OCI-LY1 (cell line): ENCODE measurements at regions not wholly inside any gene's neighbourhood (a gene's known extent, or its start where the extent isn't known, plus 50 kb on each side); places are given as distances from the start of the nearest gene placed in this dataset.

Source experiments
- H2AFZ ChIP-seq: fragments of 200-600 bp; sonication (generic), shearing (Covaris generic); 2 replicates; pipeline ENCODE4 v1.6.0; 2014; ENCODE audit warnings: antibody characterized with exemption, mild to moderate bottlenecking, low read length
- H3F3A ChIP-seq: fragments of 200-600 bp; sonication (generic), shearing (Covaris generic); 2 replicates; pipeline ENCODE4 v1.6.0; 2014; ENCODE audit warnings: mild to moderate bottlenecking, antibody characterized with exemption, low read length, moderate library complexity; ENCODE audit not compliant: insufficient read depth
- H3K27ac ChIP-seq: fragments of 200-600 bp; sonication (generic); 2 replicates; pipeline ENCODE4 v1.5.1; 2014; ENCODE audit warnings: low read length, mixed run types, mild to moderate bottlenecking, low read depth; ENCODE audit not compliant: poor library complexity, severe bottlenecking
- H3K27me3 ChIP-seq: fragments of 200-600 bp; sonication (generic); 2 replicates; pipeline ENCODE4 v1.6.0; 2014; ENCODE audit warnings: antibody characterized with exemption, mild to moderate bottlenecking, low read length, moderate library complexity; ENCODE audit not compliant: insufficient read depth
- H3K36me3 ChIP-seq: fragments of 200-600 bp; sonication (generic); 2 replicates; pipeline ENCODE4 v1.6.1; 2014; ENCODE audit warnings: mild to moderate bottlenecking, antibody characterized with exemption, low read length, moderate library complexity, mixed read lengths; ENCODE audit not compliant: insufficient read depth
- H3K4me1 ChIP-seq: fragments of 200-600 bp; sonication (generic); 2 replicates; pipeline ENCODE4 v1.5.1; 2014; ENCODE audit warnings: mild to moderate bottlenecking, low read length, moderate library complexity; ENCODE audit not compliant: insufficient read depth, severe bottlenecking
- H3K4me2 ChIP-seq: fragments of 200-600 bp; sonication (generic), shearing (Covaris generic); 2 replicates; pipeline ENCODE4 v1.6.1; 2014; ENCODE audit warnings: low read length
- H3K4me3 ChIP-seq: fragments of 200-600 bp; sonication (generic); 2 replicates; pipeline ENCODE4 v1.5.1; 2014; ENCODE audit warnings: low read length, low read depth, mild to moderate bottlenecking, mixed read lengths; ENCODE audit not compliant: poor library complexity, severe bottlenecking
- H3K79me2 ChIP-seq: fragments of 200-600 bp; shearing (Covaris generic); 2 replicates; pipeline ENCODE4 v1.6.1; 2016; ENCODE audit warnings: mixed run types, low read length, mixed read lengths; ENCODE audit not compliant: insufficient read depth
- H3K9ac ChIP-seq: fragments of 200-600 bp; sonication (generic), shearing (Covaris generic); 2 replicates; pipeline ENCODE4 v1.6.1; 2014; ENCODE audit warnings: mild to moderate bottlenecking, low read length, mixed read lengths
- H3K9me2 ChIP-seq: fragments of 200-600 bp; sonication (generic), shearing (Covaris generic); 2 replicates; pipeline ENCODE4 v1.6.1; 2014; ENCODE audit warnings: low read depth, mild to moderate bottlenecking, low read length, mixed read lengths
- H3K9me3 ChIP-seq: fragments of 200-600 bp; shearing (Covaris generic); 2 replicates; pipeline ENCODE4 v1.6.1; 2014; ENCODE audit warnings: low read length, mixed read lengths
- H4K20me1 ChIP-seq: fragments of 200-600 bp; sonication (generic), shearing (Covaris generic); 2 replicates; pipeline ENCODE4 v1.6.0; 2016; ENCODE audit warnings: mild to moderate bottlenecking, low read length; ENCODE audit not compliant: insufficient read depth
- EZH2 ChIP-seq: fragments of 200-600 bp; sonication (generic), shearing (Covaris generic); IDR thresholded peaks from 2 replicates; pipeline ENCODE4 v1.8.0; 2017; ENCODE audit warnings: borderline replicate concordance, mixed run types, mild to moderate bottlenecking, antibody characterized with exemption, low read length, moderate library complexity, mixed read lengths
- TF ChIP-seq, protein P1 (sequence below): fragments of 200-600 bp; sonication (generic), shearing (Covaris generic); IDR thresholded peaks from 2 replicates; pipeline ENCODE4 v1.5.1; 2017; ENCODE audit warnings: mild to moderate bottlenecking, antibody characterized with exemption, low read length, moderate library complexity, mixed read lengths

DNA sequence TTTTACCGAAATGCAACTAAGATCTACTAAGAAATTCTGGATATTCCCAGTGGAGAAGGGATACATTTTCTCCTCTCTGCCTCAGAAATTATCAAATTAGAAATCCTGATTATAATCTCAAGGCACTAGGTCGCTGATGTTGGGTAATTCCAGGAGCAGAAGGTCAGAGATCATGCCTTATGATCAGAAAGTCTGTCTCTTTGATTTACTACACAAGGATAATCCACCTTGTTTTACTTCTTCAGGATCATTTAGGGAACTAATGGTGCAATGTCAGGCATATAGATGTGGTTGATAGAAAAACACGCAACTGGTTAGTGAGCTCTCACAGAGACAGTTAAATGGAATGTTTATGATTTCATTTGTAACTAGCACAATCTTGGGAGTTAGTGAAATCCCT lies 1069.7 kb downstream of the STIM2 start:
- TF ChIP-seq, protein P1, sequence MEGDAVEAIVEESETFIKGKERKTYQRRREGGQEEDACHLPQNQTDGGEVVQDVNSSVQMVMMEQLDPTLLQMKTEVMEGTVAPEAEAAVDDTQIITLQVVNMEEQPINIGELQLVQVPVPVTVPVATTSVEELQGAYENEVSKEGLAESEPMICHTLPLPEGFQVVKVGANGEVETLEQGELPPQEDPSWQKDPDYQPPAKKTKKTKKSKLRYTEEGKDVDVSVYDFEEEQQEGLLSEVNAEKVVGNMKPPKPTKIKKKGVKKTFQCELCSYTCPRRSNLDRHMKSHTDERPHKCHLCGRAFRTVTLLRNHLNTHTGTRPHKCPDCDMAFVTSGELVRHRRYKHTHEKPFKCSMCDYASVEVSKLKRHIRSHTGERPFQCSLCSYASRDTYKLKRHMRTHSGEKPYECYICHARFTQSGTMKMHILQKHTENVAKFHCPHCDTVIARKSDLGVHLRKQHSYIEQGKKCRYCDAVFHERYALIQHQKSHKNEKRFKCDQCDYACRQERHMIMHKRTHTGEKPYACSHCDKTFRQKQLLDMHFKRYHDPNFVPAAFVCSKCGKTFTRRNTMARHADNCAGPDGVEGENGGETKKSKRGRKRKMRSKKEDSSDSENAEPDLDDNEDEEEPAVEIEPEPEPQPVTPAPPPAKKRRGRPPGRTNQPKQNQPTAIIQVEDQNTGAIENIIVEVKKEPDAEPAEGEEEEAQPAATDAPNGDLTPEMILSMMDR = no peak
- no peak for TF ChIP-seq EZH2
- no peaks in the 10 kb centered on the region for H3K9me2 ChIP-seq
- no peaks in the 10 kb centered on the region for H3K27me3 ChIP-seq
- no peaks in the 10 kb centered on the region for H4K20me1 ChIP-seq
- H3F3A ChIP-seq = no peaks in the 10 kb centered on the region
- no peaks in the 10 kb centered on the region for H3K9me3 ChIP-seq
- no peak overlapping the region for H3K4me3 ChIP-seq
- H3K36me3 ChIP-seq = no peaks in the 10 kb centered on the region
- no peak overlapping the region for H3K4me2 ChIP-seq
- H3K27ac ChIP-seq = no peak overlapping the region
- H2AFZ ChIP-seq = no peak overlapping the region
- no peaks in the 10 kb centered on the region for H3K4me1 ChIP-seq
- no peaks in the 10 kb centered on the region for H3K79me2 ChIP-seq
- H3K9ac ChIP-seq = no peak overlapping the region

GRCh38 chr4:27930976-27931375 lies 1070.3 kb downstream of the STIM2 start:
- H3K4me1 ChIP-seq = no peaks in the 10 kb centered on the region
- no peaks in the 10 kb centered on the region for H3K27me3 ChIP-seq
- H3K4me3 ChIP-seq = no peak overlapping the region
- H3K27ac ChIP-seq = no peak overlapping the region
- H3K9me3 ChIP-seq = no peaks in the 10 kb centered on the region
- no peak overlapping the region for H3K9ac ChIP-seq
- no peaks in the 10 kb centered on the region for H3K36me3 ChIP-seq
- no peak overlapping the region for H3K4me2 ChIP-seq
- H2AFZ ChIP-seq = no peak overlapping the region
- no peaks in the 10 kb centered on the region for H3K79me2 ChIP-seq
- TF ChIP-seq, protein P1 = no peak
- TF ChIP-seq EZH2 = no peak
- H3F3A ChIP-seq = no peaks in the 10 kb centered on the region
- H4K20me1 ChIP-seq = no peaks in the 10 kb centered on the region
- no peaks in the 10 kb centered on the region for H3K9me2 ChIP-seq

DNA sequence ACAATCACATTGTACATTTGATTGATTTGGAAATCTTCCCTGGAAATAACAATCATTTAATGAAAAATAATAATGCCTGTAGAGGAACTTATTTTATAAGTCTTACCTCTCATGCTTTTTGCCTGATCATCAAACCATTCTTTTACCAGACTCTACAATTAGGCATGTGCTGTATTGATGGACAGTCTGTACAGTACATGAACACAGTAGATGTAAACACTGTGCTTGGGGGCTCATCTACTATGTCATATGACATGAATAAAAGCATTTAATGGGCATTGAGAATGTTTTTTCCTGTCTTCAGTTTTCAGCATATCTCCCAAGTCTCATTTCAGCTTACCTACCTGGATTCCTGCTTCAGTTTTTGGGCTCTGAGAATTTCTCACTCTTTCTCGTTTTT lies 1070.9 kb downstream of the STIM2 start:
- no peak overlapping the region for H3K4me3 ChIP-seq
- no peaks in the 10 kb centered on the region for H3K79me2 ChIP-seq
- no peak overlapping the region for H3K9ac ChIP-seq
- no peaks in the 10 kb centered on the region for H3F3A ChIP-seq
- no peak overlapping the region for H3K4me2 ChIP-seq
- H2AFZ ChIP-seq = no peak overlapping the region
- H3K36me3 ChIP-seq = no peaks in the 10 kb centered on the region
- no peaks in the 10 kb centered on the region for H3K4me1 ChIP-seq
- H4K20me1 ChIP-seq = no peaks in the 10 kb centered on the region
- H3K9me2 ChIP-seq = no peaks in the 10 kb centered on the region
- no peak overlapping the region for H3K27ac ChIP-seq
- no peak for TF ChIP-seq EZH2
- TF ChIP-seq, protein P1 = no peak
- H3K27me3 ChIP-seq = no peaks in the 10 kb centered on the region
- no peaks in the 10 kb centered on the region for H3K9me3 ChIP-seq
